Fibroblast of the conjunctiva (primary cell): ENCODE measurements at regions not wholly inside any gene's neighbourhood (a gene's known extent, or its start where the extent isn't known, plus 50 kb on each side); places are given as distances from the start of the nearest gene placed in this dataset.

ENCODE experiments used
- DNase-seq: peaks from one replicate; pipeline ENCODE4 v3.0.0-alpha.2; 2010; ENCODE audit warnings: low read depth

GRCh38 chr4:81667539-81667938, 195.8 kb upstream of the RASGEF1B start:
- DNase-seq, result no peak

GRCh38 chr4:81666491-81666890, 194.8 kb upstream of the RASGEF1B start:
- no peak for DNase-seq

DNA sequence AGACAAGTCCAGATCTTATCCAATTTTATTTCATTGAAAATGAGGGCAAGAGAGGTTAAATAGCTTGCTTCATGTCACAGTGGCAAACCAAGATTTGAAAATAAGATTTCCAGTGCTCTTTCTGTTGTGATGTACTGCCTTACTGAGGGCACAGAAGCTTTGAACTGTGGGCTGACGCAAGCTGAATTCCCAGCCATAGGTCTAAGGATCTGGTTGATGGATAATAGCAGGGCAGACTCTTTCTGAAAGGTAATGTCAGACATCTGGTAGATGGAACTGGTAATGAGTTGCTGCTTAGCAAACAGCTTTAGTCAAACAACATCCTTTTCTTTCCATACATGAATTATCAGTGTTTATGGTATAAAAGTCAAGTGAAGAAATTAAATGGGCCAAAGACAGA, 193.9 kb upstream of the RASGEF1B start:
- DNase-seq, result no peak

DNA sequence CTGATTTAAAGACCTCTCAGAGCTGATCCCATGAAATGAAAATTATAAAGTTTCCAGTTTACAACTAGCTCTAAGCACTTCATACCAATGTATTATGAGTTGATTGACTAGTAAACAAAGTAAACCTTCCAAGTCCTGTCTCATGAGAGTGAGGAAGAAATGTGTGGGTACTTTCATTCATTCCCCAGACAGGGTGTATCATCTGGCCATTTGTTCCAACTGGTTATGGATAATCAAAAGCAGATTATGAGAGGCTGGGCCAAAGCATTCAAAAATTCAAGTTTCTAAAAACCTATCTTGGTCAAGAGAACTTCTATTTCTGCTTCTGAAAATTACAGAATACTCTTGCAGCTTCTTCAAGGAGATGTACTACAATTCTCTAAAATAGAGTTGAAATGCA, 193.3 kb upstream of the RASGEF1B start:
- DNase-seq, result no peak

DNA sequence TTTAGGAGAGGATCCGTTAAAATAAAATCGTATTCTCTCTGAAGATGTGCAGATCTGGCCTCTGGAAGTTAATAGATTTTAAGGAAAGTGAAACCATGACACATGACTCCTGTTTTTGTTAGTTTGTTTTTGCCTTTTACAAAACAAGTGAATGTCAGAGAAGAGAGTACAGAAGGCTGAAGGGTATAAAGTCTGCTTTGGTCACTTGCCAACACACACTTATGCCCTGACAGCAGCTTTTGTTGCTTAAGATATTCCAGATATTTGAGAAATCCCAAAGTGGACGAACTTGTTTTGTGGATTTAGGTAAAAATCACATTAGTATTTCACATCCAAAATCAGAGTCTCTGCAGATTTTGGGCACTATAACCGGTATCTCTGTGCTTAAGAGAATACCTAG, 192.4 kb upstream of the RASGEF1B start:
- DNase-seq, result no peak

- DNase-seq, result no peak
Measured at GRCh38 chr4:81663368-81663767, 191.7 kb upstream of the RASGEF1B start.

DNA sequence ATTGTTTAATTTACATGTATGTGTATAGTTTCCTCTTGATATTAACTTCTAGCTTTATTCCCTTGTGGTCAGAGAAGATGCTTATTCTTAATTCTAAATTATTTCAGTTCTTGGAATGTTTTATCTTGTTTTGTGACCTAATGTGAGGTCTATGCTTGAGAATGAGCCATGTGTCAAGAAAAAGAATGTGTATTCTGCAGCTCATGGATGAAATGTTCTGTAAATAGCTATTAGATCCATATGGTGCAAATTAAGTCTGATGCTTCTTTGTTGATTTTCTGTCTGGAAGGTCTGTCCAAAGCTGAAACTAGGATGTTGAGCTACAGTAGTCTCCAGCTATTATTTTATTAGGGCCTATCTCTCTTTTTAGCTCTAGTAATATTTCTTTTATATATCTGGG, 187.3 kb upstream of the RASGEF1B start:
- DNase-seq, result no peak

- DNase-seq, result no peak
Measured at GRCh38 chr4:81652069-81652478, 180.4 kb upstream of the RASGEF1B start.

DNA sequence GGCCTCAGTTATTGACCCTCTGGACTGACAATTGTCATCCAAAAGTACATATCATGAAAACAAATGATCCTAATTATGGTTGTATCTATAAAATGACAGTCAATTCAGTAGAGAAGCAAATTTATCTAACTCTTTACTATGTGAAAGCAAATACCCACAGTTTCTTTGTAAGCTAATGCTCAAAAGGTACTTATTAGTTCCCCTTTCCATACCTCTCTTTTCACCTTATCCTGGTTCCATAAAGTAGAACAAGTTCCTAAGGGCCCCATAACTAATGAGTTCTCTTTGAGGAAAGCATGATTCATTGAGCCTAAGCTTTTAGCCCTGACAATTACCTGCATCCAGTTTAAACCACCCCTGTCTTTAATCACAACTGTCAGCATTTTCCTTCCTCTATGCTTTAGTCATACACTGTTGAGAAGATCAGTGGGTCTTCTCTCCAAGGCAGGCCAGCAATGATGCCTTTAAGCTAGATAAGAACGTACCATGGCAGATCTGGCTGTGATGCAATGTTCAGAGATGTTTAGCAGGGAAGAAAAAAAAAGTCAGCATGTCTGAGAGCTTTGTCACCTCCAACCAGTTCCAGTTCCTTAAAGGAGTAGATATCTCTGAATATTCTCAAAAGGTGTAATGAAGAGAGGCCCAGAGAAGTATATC, 179.7 kb upstream of the RASGEF1B start:
- DNase-seq, result no peak

- no peak for DNase-seq
Measured at GRCh38 chr4:81650606-81651242, 179.0 kb upstream of the RASGEF1B start.

- DNase-seq, result no peak
Measured at GRCh38 chr4:81648576-81649275, 177.0 kb upstream of the RASGEF1B start.

DNA sequence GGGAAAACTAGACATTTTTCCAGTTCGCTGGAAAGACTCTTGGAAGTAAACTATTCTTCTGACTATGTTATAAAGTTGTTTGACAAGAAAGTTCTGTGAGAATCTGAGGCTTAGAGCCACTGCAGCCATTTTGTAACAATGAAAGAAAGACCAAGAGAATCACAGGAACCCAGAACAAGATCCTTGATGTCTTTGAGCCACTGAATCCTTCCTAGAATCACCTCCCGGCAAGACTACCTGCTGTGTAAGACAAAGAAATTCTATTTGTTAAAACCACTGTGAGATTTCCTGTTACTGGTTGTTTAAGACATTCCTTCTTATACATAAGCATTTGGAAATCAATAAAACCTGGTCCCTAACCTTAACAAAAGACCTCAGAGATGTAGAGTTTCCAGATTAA, 175.7 kb upstream of the RASGEF1B start:
- no peak for DNase-seq

- no peak for DNase-seq
Measured at GRCh38 chr4:81642543-81642942, 170.8 kb upstream of the RASGEF1B start.

DNA sequence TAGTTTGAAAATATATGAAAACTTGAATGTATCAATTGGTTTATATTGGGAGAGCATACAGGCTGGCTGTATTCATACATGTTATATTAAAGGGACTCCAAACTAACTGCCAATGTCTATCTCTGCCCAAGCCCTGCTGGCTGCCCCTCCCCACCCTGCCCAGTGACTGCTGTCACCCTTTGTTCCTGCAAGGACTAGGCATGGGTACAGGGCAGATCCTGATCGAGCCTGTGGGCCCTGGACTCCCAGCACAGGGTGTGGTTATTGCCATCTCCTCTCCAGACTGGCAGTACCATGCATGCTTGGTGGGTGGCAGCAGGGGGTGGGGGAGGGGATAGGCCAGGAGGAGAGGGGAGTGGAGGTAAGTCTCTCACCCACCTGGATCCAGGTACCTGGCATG, 167.5 kb upstream of the RASGEF1B start:
- no peak for DNase-seq

GRCh38 chr4:81638698-81639097, 167.0 kb upstream of the RASGEF1B start:
- DNase-seq, result no peak

DNA sequence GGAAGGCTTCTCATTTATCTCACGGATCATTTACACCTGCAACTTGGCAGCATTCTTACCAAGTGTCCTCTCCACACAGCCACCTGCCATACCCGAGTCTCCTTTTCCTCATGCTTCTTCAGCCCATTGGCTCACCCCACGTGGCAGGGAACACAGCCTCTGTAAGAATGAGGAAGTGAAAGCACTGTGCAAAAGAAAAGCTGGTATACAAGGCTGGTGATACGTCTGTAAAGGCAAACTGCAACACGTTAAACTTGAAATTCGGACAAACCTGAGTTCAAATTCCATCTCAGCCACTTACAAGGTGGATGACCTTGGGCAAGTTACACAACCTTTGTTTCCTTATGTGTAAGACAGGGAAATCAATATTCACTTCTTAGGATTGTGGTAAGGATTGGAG, 164.0 kb upstream of the RASGEF1B start:
- no peak for DNase-seq

GRCh38 chr4:81634766-81635549, 163.3 kb upstream of the RASGEF1B start:
- no peak for DNase-seq

- no peak for DNase-seq
Measured at GRCh38 chr4:81634165-81634564, 162.5 kb upstream of the RASGEF1B start.

DNA sequence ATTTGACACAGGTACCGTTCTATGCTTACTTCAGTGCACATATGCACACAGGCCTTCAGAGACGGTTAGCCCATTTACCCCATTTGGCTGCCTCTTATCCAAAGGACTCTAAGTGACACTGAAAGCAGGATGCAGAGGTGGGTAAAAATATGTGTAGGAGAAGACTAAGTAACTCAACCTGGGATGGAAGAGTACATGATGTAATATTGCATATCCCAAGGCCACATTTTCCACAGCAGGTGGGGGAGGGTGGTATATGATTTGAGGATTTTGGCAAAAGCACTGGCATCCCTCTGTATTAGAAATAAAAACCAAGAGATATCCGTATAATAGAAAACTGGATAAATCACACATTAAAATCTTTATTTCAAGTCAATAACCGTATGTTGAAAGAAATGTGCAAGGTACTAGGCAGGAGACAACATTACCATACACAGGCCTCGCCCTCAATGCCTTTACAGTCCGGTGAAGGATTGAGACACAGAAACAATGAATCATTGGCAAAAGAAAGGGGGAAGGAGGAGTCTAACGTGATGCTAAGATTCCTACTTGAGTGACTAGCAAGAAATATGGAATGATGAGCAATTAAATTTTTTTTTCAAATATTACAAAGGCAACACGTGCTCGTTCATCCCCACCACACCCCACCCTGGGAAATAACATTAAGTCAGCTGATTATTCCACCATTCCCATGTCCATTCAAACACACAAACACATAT, 161.0 kb upstream of the RASGEF1B start:
- DNase-seq, result peak; percentile 2

DNA sequence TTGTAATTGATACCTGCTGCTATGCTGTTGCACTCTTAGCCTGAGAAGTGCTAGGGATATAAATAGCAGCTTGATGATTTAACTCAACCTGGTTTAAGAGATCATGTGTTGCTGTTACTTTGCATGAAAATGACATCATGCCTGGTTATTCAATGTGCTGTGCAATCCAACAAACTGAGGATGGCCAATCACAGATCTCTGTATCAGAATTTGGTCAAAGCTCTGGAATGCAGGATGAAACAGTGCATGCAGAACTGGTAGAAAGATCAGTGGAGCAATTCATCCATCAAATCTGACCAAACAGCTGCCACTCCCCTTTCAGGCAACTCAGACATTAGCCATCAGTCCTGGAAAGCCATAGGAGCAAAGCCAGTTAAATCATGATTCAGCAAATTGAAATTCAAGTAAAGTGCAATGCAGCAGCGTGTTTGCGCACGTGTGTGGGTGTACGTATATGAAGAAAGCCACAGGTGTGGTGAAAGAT, 160.3 kb upstream of the RASGEF1B start:
- DNase-seq, result peak; percentile 45

DNA sequence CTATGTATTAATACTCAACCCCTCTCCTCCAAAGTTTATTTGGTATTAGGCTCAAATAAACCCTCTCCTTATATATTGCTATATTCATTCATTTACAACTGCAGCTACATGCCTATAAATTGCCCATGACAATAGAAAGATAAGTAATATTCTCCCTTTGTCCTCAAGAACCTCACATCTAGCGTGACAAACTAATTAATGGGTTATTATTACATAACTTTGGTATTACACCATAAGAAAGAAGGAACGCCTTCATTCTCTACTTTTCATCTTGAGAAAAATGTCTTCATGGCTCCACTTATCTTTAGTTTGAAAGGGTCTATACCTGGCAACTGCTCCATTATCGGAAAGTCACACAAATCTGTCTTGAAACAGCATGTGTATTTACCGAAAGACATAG, 157.7 kb upstream of the RASGEF1B start:
- no peak for DNase-seq

DNA sequence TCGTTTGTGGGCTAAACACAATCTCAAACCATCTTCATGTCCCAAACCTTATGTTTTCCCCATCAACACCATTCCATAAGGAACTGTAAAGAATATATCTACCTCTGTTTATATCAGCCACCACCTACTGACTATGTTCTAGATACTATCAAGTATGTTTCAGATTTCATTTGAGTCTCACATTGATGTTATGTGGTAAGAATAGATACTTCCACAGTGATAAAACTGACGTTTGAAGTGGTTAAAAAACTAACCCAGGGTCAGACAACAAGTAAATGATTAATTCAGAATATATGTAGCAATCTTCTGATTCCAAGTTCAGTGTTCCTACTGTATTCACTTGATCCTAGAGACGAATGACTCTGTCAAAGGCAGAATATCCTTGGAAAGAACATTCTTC, 156.8 kb upstream of the RASGEF1B start:
- no peak for DNase-seq
